ENCODE measurements at regions not wholly inside any gene's neighbourhood (a gene's known extent, or its start where the extent isn't known, plus 50 kb on each side); places are given as distances from the start of the nearest gene placed in this dataset.
A peak's percentile ranks its signal among the peaks of the same experiment; 100 is the strongest.

- no peak for TF ChIP-seq AEBP2 (tag by site-specific recombination; IDR thresholded peaks at IDR 0.05; ENCODE audit: borderline replicate concordance)
- no peak for TF ChIP-seq ZNF174 (tag by site-specific recombination; IDR thresholded peaks at IDR 0.05)
These were observed 79.4 kb upstream of the RUNX1 start (continued) for GRCh38 chr21:35128536-35128935.

- ChIA-PET POLR2A (no interaction called here), CTCF (no interaction called here)
- Histone ChIP-seq H3K9me3 (ENCODE audit: control insufficient read depth, insufficient read depth, low read depth, low read length) (no peaks in the 10 kb centered on the region), H3K36me3 (ENCODE audit: control insufficient read depth in 2 of 2, insufficient read depth in 1 of 2, low read length in 2 of 2) (no peaks in the 10 kb centered on the region), H3K4me1 (ENCODE audit: control insufficient read depth, insufficient read depth, low read length) (no peaks in the 10 kb centered on the region), H3K4me3 (ENCODE audit: low read depth, low read length) (no peak overlapping the region), H3K27ac (ENCODE audit: extremely low read depth, low read depth, low read length) (no peak overlapping the region)
- TF ChIP-seq ZNF140 (tag by site-specific recombination; IDR thresholded peaks at IDR 0.05) (no peak), SCRT2 (tag by site-specific recombination; IDR thresholded peaks at IDR 0.05) (peak; percentile 96), KLF10 (tag by site-specific recombination; IDR thresholded peaks at IDR 0.05) (no peak), ZNF513 (tag by site-specific recombination; IDR thresholded peaks at IDR 0.05) (no peak), SCRT1 (tag by site-specific recombination; IDR thresholded peaks at IDR 0.05; ENCODE audit: borderline replicate concordance) (0 out of 2 replicates have a peak, but pooled peaks have one; percentile 12), ZNF776 (tag by site-specific recombination; IDR thresholded peaks at IDR 0.05; ENCODE audit: borderline replicate concordance) (no peak), ZNF214 (tag by site-specific recombination; IDR thresholded peaks at IDR 0.05; ENCODE audit: borderline replicate concordance) (no peak), ATF2 (tag by site-specific recombination; IDR thresholded peaks at IDR 0.05; ENCODE audit: low read depth) (no peak), ZNF350 (tag by site-specific recombination; IDR thresholded peaks at IDR 0.05) (no peak)
These were observed 78.7 kb upstream of the RUNX1 start for GRCh38 chr21:35127851-35128250.

- H3K9me3 ChIP-seq (ENCODE audit: control insufficient read depth, insufficient read depth, low read depth, low read length), result no peaks in the 10 kb centered on the region
These were observed 77.9 kb upstream of the RUNX1 start for GRCh38 chr21:35127026-35127425.

More at GRCh38 chr21:35127026-35127425, 77.9 kb upstream of the RUNX1 start:
- no peak for TF ChIP-seq ZNF433 (tag by site-specific recombination; IDR thresholded peaks at IDR 0.05; ENCODE audit: low read depth)
- TF ChIP-seq ZSCAN5A (tag by site-specific recombination; IDR thresholded peaks at IDR 0.05), result no peak
- TF ChIP-seq REST (tag by site-specific recombination; IDR thresholded peaks at IDR 0.05), result no peak
- TF ChIP-seq ZBTB8A (tag by site-specific recombination; IDR thresholded peaks at IDR 0.05), result no peak
- TF ChIP-seq ZNF311 (tag by site-specific recombination; IDR thresholded peaks at IDR 0.05; ENCODE audit: borderline replicate concordance), result no peak
- no peak for TF ChIP-seq ZNF707 (tag by site-specific recombination; IDR thresholded peaks at IDR 0.05)
- H3K4me1 ChIP-seq (ENCODE audit: control insufficient read depth, insufficient read depth, low read length), result no peaks in the 10 kb centered on the region
- CTCF ChIA-PET, result interaction anchor here (0.6 kb wide), 1 partner anchor 47 kb away, joined by 3 read pairs; no protein-coding TSS in a partner anchor
- no peak overlapping the region for H3K27ac ChIP-seq (ENCODE audit: extremely low read depth, low read depth, low read length)
- H3K4me3 ChIP-seq (ENCODE audit: low read depth, low read length), result no peak overlapping the region
- POLR2A ChIA-PET, result no interaction called here
- H3K36me3 ChIP-seq (ENCODE audit: control insufficient read depth in 2 of 2, insufficient read depth in 1 of 2, low read length in 2 of 2), result no peaks in the 10 kb centered on the region

Measured in HEK293 (cell line).